HepG2 (cell line): ENCODE measurements at regions not wholly inside any gene's neighbourhood (a gene's known extent, or its start where the extent isn't known, plus 50 kb on each side); places are given as distances from the start of the nearest gene placed in this dataset.
A peak's percentile ranks its signal among the peaks of the same experiment; 100 is the strongest.

Experiments used
- CC2D1A ChIP-seq: sonication (generic); formaldehyde crosslinking; IDR thresholded peaks from 2 replicates; pipeline ENCODE4 v1.8.1; 2023; ENCODE audit warnings: mild to moderate bottlenecking, missing genetic modification reagents
- EEA1 ChIP-seq: sonication (generic); formaldehyde crosslinking; IDR thresholded peaks from 2 replicates; pipeline ENCODE4 v1.5.1; 2020; ENCODE audit warnings: mild to moderate bottlenecking, missing genetic modification reagents, borderline replicate concordance
- MLLT10 ChIP-seq: sonication (generic); formaldehyde crosslinking; IDR thresholded peaks from 2 replicates; pipeline ENCODE4 v1.4.0; 2020; ENCODE audit warnings: missing genetic modification reagents
- NCOA2 ChIP-seq: sonication (generic); formaldehyde crosslinking; IDR thresholded peaks from 2 replicates; pipeline ENCODE4 v1.8.0; 2022; ENCODE audit warnings: inconsistent platforms
- NFKB2 ChIP-seq: sonication (generic); formaldehyde crosslinking; IDR thresholded peaks from 2 replicates; pipeline ENCODE4 v1.4.0; 2020; ENCODE audit warnings: missing genetic modification reagents, borderline replicate concordance
- POLR2G ChIP-seq: fragments of 200-400 bp; formaldehyde crosslinking; IDR thresholded peaks from 2 replicates; pipeline ENCODE4 v1.6.1; 2018; ENCODE audit warnings: mild to moderate bottlenecking, low read depth, low read length, moderate library complexity
- SKIL ChIP-seq: sonication (generic); formaldehyde crosslinking; IDR thresholded peaks from 2 replicates; pipeline ENCODE4 v1.8.0; 2022; ENCODE audit warnings: missing genetic modification reagents, mild to moderate bottlenecking, moderate library complexity, borderline replicate concordance
- SMAD9 ChIP-seq: sonication (generic); formaldehyde crosslinking; IDR thresholded peaks from 2 replicates; pipeline ENCODE4 v1.5.1; 2020; ENCODE audit warnings: mild to moderate bottlenecking, missing genetic modification reagents
- ZBTB21 ChIP-seq: sonication (generic); formaldehyde crosslinking; IDR thresholded peaks from 2 replicates; pipeline ENCODE4 v1.4.0; 2020; ENCODE audit warnings: missing genetic modification reagents
- ZBTB40 ChIP-seq, 2 experiments: fragments of 450-650 bp in 1 of 2; sonication (generic) in 1 of 2; formaldehyde crosslinking in 1 of 2; IDR thresholded peaks; 2 replicates each; pipeline versions ENCODE4 v1.6.1 to v1.8.0; 2016 to 2022; ENCODE audit warnings: antibody characterized with exemption in 1 of 2, mild to moderate bottlenecking in 1 of 2, missing genetic modification reagents in 1 of 2
- ZC3H13 ChIP-seq: sonication (generic); formaldehyde crosslinking; IDR thresholded peaks from 2 replicates; pipeline ENCODE4 v1.8.1; 2023; ENCODE audit warnings: mild to moderate bottlenecking, missing genetic modification reagents, moderate library complexity
- ZNF121 ChIP-seq: sonication (generic); formaldehyde crosslinking; IDR thresholded peaks from 2 replicates; pipeline ENCODE4 v1.5.0; 2020; ENCODE audit warnings: mild to moderate bottlenecking, missing genetic modification reagents
- ZNF235 ChIP-seq: sonication (generic); formaldehyde crosslinking; IDR thresholded peaks from 2 replicates; pipeline ENCODE4 v1.8.1; 2023; ENCODE audit warnings: mild to moderate bottlenecking, missing genetic modification reagents, borderline replicate concordance
- ZNF274 ChIP-seq: sonication (generic); formaldehyde crosslinking; IDR thresholded peaks from 2 replicates; pipeline ENCODE4 v1.5.1; 2020; ENCODE audit warnings: mild to moderate bottlenecking, missing genetic modification reagents
- ZNF7 ChIP-seq: IDR thresholded peaks from 2 replicates; pipeline ENCODE4 v1.6.1; 2016; ENCODE audit warnings: missing biosample characterization, missing genetic modification reagents
- ZNF772 ChIP-seq: sonication (generic); formaldehyde crosslinking; IDR thresholded peaks from 2 replicates; pipeline ENCODE4 v1.5.0; 2020; ENCODE audit warnings: mild to moderate bottlenecking, missing genetic modification reagents
- ZNF790 ChIP-seq: sonication (generic); formaldehyde crosslinking; IDR thresholded peaks from 2 replicates; pipeline ENCODE4 v1.8.0; 2022; ENCODE audit warnings: missing genetic modification reagents, mild to moderate bottlenecking, borderline replicate concordance

GRCh38 chr2:42959234-42960001, 167.0 kb upstream of the HAAO start (continued):
- no peak for TF ChIP-seq ZBTB40 (IDR thresholded peaks at IDR 0.05)
- TF ChIP-seq ZBTB40 (CRISPR knock-in tag; IDR thresholded peaks at IDR 0.05), result no peak
- no peak for TF ChIP-seq CC2D1A (CRISPR knock-in tag)
- no peak for TF ChIP-seq SMAD9
- TF ChIP-seq SKIL (CRISPR knock-in tag), result no peak
- no peak for TF ChIP-seq ZBTB21 (CRISPR knock-in tag)
- no peak for TF ChIP-seq EEA1 (CRISPR knock-in tag)
- peak; percentile 91 for TF ChIP-seq NCOA2 (CRISPR knock-in tag)
- TF ChIP-seq ZNF772 (CRISPR knock-in tag), result no peak
- no peak; the same call in 1 of the 2 replicates for TF ChIP-seq ZNF790 (CRISPR knock-in tag)
- no peak for TF ChIP-seq MLLT10 (CRISPR knock-in tag)
- TF ChIP-seq ZNF235 (CRISPR knock-in tag), result no peak
- 0 out of 2 replicates have a peak, but pooled peaks have one; percentile 27 for TF ChIP-seq ZC3H13 (CRISPR knock-in tag)
- no peak for TF ChIP-seq NFKB2
- TF ChIP-seq ZNF7 (CRISPR knock-in tag), result no peak
- TF ChIP-seq ZNF274, result no peak
- no peak; the same call in 1 of the 2 replicates for TF ChIP-seq ZNF121 (CRISPR knock-in tag)
- TF ChIP-seq POLR2G, result no peak
